ENCODE measurements at regions not wholly inside any gene's neighbourhood (a gene's known extent, or its start where the extent isn't known, plus 50 kb on each side); places are given as distances from the start of the nearest gene placed in this dataset.

DNA sequence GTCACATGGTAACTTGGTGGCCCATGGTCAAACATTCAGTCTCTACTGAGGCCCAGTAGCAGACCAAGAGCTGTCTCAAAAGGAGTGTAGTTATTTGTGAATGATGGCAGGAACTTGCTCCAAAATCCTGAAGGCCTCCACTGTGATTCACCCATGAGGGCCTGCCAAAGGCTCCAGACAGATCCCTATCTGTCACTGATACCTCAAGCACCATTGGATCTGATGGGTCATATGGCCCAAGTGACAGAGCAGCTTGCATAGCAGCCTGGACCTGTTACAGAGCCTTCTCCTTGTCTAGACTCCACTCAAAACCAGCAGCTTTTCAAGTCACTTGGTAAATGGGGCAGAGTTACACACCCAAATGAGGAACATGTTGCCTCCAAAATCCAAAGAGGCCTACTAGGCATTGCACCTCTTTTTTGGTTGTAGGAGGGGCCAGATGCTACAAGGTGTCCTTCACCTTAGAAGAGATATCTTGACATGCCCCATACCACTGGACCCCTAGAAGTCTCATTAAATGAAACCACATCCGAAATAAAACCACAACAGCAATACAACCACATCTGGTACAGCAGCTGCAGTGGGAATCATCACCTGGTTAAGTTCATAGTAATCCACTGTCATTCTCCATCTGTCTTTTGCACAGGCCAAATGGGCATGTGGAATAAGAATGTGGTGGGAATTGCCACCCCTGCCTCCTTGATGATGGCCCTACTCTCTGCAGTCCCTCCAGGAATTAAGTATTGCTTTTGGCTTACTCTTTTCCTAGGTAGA is 150.4 kb upstream of the MAX start:
- no peak for DNase-seq

DNA sequence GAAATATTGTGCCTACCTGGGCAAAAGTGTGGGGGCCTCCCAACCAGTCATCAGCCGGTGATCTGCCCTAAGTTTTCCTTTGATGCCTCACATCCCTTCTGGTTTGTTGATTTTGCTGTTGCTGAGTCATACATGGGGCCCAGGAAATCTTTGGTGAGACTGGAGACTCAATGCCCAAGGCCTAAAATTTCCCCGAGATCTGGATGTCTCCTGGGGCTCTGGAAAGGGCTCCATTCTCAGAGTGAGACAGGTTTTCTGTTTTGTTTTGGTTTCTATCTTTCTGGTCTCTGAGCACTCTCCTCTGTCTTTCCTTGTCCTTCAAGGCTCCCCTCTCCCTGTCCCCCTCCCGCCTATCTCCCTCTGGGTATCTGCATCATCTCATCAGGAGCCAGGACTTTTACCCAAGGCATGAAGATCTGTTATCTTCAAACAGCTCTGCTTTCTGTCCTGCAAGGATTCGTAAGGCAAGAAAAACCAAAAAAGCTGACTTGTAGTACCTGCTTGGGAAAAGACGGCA is 152.8 kb upstream of the MAX start:
- no peak for DNase-seq

DNA sequence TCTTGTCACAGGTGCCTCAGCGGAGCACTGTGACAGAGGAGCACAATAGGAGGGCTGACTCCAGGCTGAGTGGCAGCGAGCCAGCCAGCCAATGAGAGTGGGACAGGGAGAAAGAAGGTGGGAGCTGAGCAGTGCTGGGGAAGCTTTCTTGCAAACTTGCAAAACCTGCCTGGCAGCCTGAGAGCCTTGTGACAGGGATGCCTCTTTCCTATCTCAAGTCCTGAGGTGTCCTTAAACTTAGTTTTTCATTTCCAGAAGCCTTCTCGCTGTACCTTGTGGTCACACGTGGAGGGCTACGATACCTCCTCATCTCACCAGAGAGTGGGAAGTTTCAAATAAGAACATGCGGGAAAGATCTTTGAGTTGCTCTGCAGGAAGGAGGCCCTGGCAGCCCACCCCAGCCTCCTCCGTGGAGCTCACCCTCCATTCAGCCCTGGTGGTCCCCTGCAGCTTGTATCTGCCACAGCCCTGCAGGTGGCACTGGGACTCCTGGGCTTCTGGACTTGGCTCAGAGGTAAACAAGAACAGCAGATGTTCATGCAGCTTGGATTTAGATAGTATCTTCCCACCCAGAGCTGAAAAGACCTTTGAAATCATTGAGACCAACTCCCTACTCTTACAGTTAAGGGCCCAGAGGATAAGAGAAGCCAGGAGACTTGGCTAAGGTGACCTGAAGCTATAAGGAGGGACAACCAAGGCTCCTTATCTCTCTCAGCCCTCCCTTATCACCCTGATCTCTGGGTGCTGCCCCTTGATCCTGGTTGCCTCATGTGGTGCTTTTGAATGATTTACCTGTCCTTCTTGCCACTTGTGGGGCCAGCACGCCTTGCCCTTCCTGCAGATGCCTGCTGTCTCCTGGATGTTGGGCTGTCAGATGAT is 153.5 kb upstream of the MAX start:
- no peak for DNase-seq

DNA sequence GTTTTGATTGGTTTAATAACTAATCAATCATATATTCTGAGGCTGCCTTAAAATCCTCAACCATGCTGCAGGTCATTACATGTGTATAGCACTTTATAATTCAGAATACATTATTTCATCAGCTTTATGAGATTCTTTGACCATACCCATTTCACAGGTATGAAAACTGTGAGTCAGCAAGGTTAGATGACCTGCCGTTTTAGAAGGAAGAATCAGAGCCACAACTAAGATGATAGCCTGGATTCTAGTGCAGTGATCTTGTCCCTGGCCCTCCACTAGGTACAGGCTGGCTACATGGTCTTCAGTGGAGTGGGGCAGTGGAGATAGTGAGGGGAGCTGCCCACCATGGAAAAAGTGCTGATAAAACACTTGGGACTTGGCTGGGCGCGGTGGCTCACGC is 154.4 kb upstream of the MAX start:
- no peak for DNase-seq

DNA sequence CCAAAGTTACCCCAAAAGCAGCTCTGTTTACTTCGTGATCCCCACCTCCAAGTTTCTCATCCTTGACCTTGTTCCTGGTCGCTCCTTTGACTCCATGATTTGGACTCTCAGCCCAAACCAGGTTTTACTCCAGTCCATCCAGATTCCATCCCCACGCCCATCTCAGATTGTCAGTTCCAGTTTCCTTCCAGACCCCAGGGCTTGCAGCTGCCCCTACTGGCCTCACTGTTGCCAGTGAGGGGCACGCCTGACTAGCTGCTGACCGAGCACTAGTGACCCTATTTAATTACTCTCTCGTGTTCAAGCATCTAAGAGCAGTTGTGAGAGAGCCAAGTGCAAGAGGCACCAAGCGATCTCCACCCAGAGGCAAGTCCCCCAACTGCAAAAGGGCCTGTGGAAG is 155.1 kb upstream of the FUT8 start:
- DNase-seq: no peak

DNA sequence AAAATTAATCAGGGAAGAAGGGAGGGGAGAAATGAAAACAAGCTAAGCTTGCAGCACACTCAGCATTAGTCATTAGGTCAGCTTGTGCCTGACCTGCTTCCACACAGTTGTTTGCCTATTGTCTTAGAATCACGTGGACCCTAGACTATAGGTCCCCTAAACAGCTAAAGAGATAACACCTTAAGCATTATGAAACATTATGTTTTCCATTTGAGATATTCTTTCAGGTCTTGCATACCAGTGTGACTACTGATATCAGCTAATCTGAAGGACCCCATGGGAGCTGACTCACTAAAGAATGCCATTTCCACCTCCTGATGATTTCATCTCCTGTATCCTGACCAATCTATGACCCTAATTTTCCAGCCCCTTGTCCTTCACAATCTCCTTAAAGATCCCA is 154.1 kb upstream of the FUT8 start:
- DNase-seq: no peak

DNA sequence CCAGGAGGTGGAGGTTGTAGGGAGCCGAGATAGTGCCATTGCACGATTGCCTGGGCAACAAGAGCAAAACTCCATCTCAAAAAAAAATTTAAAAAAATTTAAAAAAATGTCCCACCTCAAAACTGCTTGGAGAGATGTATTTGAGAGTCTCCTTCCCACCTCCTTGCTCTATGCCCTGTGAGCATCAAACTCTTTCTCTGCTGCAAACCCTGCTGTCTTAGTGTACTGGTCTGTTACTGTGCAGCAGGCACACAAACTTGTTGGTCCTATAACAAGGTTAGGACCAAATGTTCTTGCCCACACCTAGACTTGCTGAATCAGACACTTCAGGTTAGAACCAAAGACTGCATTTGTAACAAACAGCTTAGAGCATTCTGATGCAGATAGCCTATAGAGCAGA is 153.5 kb upstream of the FUT8 start:
- DNase-seq: no peak

DNA sequence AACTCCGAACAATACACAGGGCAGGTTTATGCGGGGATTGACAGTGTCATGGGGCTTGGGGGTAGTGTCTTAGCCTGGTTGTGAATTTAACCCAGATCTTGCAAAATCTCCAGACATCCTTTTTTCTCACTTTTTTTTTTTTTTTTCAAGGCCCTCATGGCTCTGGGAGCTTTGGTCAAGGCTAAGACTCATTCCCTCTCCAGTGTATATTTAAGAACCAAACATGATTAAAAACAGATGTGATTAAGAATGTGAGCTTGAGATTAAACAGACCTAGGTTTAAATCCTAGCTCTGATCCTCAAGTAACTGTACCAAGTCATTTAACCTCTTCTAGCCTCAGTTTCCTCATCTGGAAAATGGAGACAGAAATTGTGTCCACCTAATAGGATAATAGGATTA is 151.7 kb upstream of the FUT8 start:
- no peak for DNase-seq

DNA sequence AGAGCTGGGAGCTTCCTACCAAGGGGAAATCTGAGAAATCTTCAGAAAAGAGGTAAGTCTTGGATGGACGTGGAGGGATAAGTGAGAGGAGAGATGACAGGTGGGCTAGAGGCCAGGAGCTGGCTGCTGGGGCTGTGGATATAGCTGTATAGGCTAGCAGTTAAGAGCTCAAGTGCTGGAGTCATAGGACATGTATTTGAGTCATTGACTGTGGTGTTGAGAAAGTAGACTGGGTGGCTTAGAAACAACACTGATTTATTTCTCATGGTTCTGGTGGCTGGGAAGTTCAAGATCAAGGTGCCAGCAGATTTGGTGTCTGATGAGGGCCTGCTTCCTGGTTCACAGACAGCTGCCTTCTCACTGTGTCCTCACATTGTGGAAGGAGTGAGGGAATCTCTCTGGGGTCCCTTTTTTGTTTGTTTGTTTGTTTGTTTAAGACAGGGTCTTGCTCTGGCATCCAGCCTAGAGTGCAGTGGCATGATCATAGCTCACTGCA is 151.1 kb upstream of the FUT8 start:
- no peak for DNase-seq

DNA sequence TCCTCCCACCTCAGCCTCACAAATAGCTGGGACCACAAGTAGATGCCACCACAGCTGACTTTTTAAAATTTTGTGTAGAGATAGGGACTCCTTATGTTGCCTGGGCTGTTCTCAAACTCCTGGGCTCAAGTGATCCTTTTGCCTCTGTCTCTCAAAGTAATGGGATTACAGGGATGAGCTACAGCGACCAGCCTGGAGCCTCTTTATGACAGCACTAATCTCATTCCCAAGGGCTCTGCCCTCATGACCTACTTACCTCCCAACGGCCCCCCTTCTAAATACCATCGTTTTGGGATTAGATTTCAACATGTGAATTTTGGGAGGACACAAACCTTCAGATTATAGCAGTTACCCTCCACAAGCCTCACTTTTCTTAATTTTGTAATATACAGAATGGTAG is 150.6 kb upstream of the FUT8 start:
- DNase-seq: no peak

DNA sequence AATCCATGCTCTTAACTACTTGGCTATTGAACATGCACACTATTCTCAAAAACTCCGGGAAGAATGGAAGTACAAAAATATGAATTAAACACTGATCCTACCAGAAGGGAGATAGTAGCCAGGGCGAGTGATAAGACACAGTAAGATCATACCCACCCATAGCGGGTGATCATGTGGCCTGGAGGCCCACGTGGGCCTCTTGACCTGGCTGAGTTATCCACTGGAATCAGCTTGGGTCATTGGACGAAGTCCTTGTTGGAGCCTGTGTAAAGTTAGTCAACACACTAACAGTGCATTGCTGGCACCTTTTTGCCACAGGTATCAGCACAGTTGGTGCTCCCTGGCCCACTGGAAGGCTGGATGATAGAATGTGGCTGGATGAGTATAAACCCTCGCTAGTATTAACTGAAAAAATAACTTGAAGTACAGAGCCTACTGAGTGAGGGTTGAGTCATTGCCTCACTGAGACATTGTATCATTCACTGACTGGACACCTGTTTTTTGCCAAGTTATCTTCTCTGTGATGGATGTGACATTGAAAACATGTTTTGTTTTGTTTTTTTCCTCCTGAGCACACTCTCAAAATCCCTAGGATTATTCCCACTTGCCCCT is 149.2 kb upstream of the FUT8 start:
- DNase-seq: no peak

DNA sequence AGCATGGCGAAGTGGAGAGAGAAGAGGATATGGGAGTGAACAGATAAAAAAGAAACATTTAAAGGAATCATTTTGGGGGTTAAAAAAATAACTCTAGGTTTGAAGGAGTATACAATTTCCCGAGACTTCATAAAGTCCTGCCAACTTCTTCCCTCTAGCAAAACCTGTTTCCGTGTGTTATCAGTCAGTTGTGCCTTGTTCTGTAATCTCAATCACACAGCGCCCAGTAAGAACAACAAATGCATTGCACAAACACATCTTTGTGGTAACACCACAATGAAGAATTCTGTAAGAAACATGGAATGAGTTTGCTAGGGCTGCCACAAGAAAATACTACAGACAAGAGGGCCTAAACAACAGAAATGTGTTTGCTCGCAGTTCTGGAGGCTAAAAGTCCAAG is 144.7 kb upstream of the FUT8 start:
- DNase-seq: no peak

DNA sequence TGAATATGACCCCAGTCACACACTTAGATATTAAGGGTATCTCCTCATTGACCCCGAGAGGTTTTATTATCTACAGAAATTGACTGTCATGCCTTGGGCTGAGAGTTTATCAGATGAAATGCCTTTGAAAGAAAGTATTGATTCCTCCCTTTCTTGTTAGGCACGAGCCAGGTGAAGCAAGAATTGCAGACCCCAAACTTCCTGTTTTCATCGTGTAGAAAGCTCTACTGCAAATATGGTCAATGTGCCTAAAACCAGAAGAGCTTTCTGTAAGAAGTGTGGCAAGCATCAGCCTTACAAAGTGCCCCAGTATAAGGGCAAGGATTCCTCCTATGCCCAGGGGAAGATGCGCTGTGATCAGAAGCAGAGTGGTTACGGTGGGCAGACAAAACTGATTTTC is 143.9 kb upstream of the FUT8 start:
- DNase-seq: peak; percentile 42

DNA sequence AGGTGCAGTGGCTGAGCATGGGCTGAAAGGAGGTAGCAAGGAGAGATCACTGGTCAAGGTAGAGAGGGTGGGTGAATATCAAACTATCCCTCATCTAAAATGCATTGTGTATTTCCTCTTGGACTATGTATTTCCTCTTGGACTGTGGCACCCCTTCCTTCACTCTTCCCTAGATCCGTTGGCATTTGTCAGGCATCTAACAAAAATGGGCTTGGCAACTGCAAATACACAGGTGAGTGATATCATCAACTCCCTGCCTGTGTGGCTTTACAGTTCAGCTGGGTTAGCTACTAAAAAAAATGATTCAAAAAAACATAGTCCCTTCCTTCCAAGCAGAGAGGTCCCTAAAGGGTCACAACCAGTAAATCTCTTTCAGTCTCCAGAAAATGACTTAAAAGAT is 142.8 kb upstream of the FUT8 start:
- DNase-seq: no peak

DNA sequence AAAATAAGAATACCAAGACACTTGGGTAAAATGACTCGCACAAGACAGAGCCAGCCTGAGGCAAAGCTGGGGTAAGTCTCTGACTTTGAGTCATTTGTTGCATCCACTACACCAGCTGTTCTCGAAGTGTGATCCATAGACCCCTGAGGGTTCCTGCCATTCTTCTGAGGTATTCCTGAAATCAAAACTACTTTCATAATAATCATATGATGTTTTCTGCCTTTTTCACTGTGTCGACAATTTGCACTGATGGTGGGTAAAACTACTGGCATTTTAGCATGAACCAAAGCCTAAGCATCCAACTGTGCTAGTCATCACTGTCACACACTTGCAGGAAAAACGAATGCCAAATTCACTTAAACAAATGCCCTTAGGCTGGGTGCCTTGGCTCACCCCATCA is 135.5 kb upstream of the FUT8 start:
- DNase-seq: no peak

DNA sequence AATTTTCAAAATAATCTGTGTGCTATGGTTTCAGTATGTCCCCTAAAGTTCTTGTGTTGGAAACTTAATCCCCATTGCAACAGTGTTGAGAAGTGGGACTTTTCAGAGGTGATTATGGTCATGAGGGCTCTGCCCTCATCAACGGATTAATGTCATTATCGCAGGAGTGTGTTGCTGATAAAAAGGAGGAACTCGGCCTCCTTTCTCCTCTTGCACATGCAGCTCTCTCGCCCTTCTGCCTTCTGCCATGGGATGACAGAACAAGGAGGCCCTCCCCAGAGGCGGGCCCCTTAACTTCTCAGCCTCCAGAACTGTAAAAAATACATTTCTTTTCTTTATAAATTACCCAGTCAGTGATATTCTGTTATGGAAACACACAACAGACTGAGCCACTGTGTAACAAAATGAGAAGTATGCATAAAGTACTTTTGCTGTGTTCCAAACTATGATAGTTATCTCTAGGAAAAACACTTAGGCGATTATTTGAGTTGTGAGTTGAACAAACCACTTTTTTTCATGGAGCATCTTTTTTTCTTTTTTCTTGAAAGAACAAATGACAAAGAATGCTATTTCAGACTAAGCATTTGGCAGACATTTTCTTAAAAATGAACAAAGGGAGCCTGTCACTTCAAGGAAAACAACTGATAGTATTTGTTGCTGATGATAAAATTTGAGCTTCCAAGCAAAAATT is 134.8 kb upstream of the FUT8 start:
- DNase-seq: no peak

DNA sequence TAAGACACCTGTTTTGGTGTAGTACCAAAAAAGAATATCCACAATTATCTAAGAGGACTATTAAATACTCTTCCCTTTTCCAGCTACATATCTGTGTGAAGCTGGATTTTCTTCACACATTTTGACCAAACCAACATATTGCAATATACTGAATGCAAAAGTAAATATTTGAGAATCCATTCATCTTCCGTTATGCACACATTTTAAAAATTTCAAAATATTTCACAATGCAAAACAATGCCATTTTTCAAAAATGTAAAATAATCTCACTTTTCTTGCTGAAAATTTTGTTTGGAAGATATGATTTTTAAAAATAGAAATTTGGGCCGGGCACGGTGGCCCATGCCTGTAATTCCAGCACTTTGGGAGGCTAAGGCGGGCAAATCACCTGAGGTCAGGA is 133.9 kb upstream of the FUT8 start:
- no peak for DNase-seq

DNA sequence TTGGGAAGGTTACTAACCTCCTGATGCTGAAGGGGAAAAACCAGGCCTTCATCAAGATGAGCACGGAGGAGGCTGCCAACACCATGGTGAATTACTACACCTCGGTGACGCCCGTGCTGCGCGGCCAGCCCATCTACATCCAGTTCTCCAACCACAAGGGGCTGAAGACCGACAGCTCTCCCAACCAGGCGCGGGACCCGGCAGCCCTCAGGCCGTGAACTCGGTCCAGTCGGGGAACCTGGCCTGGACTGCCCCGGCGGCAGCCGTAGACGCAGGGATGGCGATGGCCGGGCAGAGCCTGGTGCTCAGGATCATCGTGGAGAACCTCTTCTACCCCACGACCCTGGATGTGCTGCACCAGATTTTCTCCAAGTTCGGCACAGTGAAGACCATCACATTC is 133.0 kb upstream of the FUT8 start:
- no peak for DNase-seq

DNA sequence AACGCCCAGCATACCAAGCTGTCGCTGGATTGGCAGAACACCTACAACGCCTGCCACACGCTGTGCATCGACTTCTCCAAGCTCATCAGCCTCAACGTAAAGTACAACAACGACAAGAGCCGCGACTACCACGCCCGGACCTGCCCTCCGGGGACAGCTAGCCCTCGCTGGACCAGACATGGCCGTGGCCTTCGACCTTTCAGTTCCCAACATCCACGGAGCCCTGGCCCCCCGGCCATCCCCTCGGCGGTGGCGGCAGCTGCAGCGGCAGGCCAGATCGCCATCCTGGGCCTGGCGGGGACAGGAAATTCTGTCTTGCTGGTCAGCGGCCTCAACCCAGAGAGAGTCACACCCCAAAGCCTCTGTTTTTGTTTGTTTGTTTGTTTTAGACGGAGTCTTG is 132.6 kb upstream of the FUT8 start:
- no peak for DNase-seq

DNA sequence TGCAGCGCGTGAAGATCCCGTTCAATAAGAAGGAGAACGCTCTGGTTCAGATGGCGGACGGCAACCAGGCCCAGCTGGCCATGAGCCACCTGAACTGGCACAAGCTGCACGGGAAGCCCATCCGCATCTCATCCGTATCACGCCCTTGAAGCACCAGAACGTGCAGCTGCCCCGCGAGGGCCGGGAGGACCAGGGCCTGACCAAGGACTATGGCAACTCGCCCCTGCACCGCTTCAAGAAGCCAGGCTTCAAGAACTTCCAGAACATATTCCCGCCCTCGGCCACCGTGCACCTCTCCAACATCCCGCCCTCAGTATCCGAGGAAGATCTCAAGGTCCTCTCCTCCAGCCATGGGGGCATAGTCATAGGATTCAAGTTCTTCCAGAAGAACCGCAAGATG is 131.9 kb upstream of the FUT8 start:
- DNase-seq: no peak

DNA sequence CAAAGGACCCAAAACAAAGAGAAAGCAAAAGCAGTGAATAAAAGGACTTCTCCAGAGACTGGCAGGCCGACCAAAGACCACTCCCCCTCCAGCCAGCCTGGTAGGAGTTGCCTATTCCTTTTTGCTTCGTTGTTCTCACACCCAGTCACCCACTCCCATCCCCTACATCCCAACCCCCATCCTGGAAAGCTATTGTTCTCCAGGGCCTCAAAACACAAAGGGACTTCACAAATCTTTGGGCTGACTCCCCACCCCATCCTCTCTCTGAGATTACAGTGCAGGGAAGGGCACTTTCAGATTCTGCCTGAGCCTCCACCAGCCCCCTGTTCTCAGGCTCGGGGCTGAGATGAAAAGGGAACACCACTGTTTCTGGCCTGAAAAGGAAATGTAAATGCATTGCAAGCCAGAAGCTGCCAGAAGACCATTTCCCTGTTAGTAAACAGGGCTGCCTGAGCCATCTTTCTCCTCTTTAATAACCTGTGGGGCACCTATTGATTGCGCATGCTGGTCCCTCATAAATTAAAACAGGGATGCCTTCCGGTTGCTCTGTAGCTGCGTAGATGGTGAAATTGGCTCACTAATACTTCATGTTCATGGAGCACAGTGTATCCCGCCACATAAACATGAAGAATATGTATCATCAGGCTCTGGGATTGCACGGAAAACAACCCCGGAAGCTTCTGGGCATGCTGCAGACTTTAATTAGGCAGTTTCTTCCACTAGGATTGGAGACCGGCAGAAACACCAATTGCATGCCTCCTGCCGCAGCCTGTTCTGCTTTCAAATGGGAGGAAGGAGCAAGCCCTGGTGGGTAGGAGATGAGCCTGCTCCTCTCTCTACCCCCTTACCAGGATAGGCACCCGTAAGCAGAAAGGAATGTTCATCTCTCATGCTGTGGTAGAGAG is 130.3 kb upstream of the FUT8 start:
- no peak for DNase-seq

DNA sequence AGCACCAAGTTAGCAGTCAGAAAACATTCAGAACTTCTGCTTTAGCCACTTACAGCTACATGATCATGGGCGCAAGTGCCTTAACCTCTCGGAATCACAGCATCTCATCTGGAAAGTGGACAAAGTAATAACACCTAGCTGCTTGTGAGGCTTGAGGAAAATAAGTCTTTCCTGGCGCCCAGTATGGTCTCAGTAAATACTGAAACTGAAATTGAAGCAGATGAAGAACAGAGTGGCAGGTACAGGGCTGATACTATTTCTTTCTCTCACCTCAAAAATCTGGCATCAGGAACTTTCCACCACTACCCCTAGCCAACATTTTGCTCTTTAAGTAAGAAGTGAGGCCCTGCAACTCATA is 129.7 kb upstream of the FUT8 start:
- DNase-seq: no peak
